ENCODE measurements at regions not wholly inside any gene's neighbourhood (a gene's known extent, or its start where the extent isn't known, plus 50 kb on each side); places are given as distances from the start of the nearest gene placed in this dataset.
"Not testable (repeated sequence)": the region's sequence is repeated elsewhere in the genome, so short reads cannot be mapped to it uniquely, and the experiment has no call there.

- TF ChIP-seq POLR2A, CTCF (IDR thresholded peaks at IDR 0.05): not testable (repeated sequence)
Observed at GRCh38 chr16:13489416-13489815, 430.5 kb upstream of the ERCC4 start.

Measured in right lobe of liver (tissue), 4 donors.